ENCODE measurements at regions not wholly inside any gene's neighbourhood (a gene's known extent, or its start where the extent isn't known, plus 50 kb on each side); places are given as distances from the start of the nearest gene placed in this dataset.

DNA sequence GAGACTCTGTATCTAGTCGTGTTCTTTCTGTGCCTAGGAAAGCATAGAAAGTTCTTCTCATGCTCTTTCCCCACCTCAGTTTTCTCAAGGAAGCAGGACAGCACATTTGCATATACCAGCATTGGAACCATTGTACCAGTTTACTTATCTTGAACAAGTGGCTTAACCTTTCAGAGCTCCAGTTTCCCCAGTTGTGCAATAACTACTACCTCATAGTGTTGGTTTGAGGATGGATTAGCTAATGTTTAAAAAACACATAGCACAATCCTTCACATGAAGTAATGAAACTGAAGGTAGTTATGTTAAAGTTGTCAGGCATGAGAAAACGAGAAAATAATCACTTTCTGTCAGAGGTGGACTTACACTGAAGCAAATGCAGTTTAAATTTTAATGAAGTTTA lies 92.2 kb upstream of the H2AZ1 start:
- H3K4me3 ChIP-seq, result no peak overlapping the region
- intact Hi-C loops (cut with DNase I), result no loop called here
- H3K36me3 ChIP-seq (replicated peaks in 1 of 2; ENCODE audit: insufficient read depth in 1 of 2, low read depth in 2 of 2), result no peaks in the 10 kb centered on the region
- 38 to 47% methylated on average over 2 of the region's 2 CpGs for WGBS, 2 donors
- DNase-seq (no peak), ATAC-seq (no peak)
- H3K4me1 ChIP-seq, result no peaks in the 10 kb centered on the region
- H3K9me3 ChIP-seq, result no peaks in the 10 kb centered on the region
- TF ChIP-seq, protein P1, sequence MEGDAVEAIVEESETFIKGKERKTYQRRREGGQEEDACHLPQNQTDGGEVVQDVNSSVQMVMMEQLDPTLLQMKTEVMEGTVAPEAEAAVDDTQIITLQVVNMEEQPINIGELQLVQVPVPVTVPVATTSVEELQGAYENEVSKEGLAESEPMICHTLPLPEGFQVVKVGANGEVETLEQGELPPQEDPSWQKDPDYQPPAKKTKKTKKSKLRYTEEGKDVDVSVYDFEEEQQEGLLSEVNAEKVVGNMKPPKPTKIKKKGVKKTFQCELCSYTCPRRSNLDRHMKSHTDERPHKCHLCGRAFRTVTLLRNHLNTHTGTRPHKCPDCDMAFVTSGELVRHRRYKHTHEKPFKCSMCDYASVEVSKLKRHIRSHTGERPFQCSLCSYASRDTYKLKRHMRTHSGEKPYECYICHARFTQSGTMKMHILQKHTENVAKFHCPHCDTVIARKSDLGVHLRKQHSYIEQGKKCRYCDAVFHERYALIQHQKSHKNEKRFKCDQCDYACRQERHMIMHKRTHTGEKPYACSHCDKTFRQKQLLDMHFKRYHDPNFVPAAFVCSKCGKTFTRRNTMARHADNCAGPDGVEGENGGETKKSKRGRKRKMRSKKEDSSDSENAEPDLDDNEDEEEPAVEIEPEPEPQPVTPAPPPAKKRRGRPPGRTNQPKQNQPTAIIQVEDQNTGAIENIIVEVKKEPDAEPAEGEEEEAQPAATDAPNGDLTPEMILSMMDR (IDR thresholded peaks at IDR 0.05), result no peak
- H3K27me3 ChIP-seq, result no peaks in the 10 kb centered on the region
- no peak overlapping the region for H3K27ac ChIP-seq

DNA sequence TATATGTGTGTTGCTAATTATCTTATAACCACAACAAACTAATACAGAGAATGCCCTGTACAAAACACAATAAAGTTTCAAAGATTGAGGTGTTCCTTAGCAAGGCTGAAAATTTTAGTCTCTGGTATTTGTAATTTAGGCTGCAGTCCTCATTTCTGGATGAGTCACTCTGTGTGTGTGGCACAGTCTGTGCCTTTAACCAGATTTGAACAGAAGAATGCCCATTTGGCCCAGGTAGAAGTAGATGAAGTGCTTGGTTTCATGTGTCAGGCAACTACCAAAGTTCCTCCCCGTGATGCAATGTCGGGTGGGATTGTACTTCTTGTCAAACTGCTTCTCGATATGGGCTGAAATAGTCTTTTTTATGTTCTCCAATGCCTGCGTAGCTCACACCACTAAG lies 91.6 kb upstream of the H2AZ1 start:
- Histone ChIP-seq H3K4me3 (no peak overlapping the region), H3K36me3 (replicated peaks in 1 of 2; ENCODE audit: insufficient read depth in 1 of 2, low read depth in 2 of 2) (no peaks in the 10 kb centered on the region), H3K9me3 (no peaks in the 10 kb centered on the region), H3K27ac (no peak overlapping the region), H3K27me3 (no peaks in the 10 kb centered on the region), H3K4me1 (no peaks in the 10 kb centered on the region)
- intact Hi-C loops (cut with DNase I), result no loop called here
- DNase-seq (no peak), ATAC-seq (no peak)
- WGBS, 2 donors, result 75 to 81% methylated on average over 4 of the region's 4 CpGs
- no peak for TF ChIP-seq POLR2A (IDR thresholded peaks at IDR 0.05)
- TF ChIP-seq, protein P1 (IDR thresholded peaks at IDR 0.05), result no peak

DNA sequence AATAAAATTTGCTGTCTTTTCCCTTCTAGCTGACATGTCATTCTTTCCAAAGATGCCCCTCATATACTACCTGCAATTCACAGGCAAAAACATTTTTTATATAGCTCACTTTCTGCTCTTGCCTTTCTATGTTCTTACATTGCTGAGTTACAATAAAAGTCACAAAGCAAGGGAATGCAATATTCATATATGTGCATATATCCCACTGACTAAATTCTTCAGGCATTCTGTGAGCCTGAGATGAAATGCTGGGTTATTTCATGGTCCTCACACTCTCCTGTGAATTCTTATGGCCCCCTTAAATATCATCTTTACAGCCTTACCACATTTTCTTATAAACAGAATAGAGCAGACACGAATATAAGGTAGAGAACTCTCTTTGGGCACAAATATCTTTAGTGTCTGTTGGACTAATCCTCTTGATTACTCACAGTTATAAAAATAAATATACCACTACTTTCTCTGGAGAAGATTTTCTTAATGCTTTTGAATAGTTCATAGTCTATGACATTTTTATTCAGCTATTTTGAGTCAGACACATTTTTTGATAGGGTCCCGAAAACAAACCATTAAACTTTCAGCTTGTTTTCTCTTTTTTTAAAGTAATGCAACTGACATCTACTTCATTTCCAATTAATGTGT lies 84.1 kb upstream of the H2AZ1 start:
- Histone ChIP-seq H3K27ac (no peak overlapping the region), H3K4me3 (no peak overlapping the region), H3K27me3 (no peaks in the 10 kb centered on the region), H3K4me1 (no peaks in the 10 kb centered on the region), H3K9me3 (no peaks in the 10 kb centered on the region), H3K36me3 (replicated peaks in 1 of 2; ENCODE audit: insufficient read depth in 1 of 2, low read depth in 2 of 2) (no peaks in the 10 kb centered on the region)
- ATAC-seq (no peak), DNase-seq (no peak)
- WGBS, 2 donors, result 67 to 69% methylated on average over 2 of the region's 2 CpGs
- TF ChIP-seq, protein P1 (IDR thresholded peaks at IDR 0.05), result no peak
- no peak for TF ChIP-seq POLR2A (IDR thresholded peaks at IDR 0.05)
- intact Hi-C loops (cut with DNase I), result no loop called here

DNA sequence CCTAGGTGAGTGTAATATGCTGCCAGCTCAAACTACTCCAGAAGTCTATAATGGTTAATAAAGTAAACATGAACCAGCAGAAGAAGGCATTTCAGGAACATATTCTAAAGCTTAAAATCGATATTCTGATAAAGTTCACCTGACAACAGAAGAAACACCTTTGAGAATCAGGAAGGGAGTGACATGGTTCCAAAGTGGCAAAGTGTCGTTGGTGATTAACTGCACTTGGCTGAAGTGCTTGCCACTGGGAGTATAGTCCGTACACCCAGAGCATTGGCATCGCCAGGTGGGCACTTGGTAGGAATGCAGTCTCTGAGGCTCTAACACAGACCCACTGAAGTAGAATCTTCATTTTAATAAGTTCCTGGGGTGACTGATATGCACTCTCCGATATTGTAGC lies 76.0 kb upstream of the H2AZ1 start:
- intact Hi-C loops (cut with DNase I), result no loop called here
- ATAC-seq (no peak), DNase-seq (no peak)
- WGBS, 2 donors, result 41 to 55% methylated on average over 5 of the region's 5 CpGs
- Histone ChIP-seq H3K36me3 (replicated peaks in 1 of 2; ENCODE audit: insufficient read depth in 1 of 2, low read depth in 2 of 2) (no peaks in the 10 kb centered on the region), H3K27me3 (no peaks in the 10 kb centered on the region), H3K4me1 (no peaks in the 10 kb centered on the region), H3K27ac (no peak overlapping the region), H3K4me3 (no peak overlapping the region), H3K9me3 (no peaks in the 10 kb centered on the region)
- TF ChIP-seq, protein P1 (IDR thresholded peaks at IDR 0.05), result no peak
- TF ChIP-seq POLR2A (IDR thresholded peaks at IDR 0.05), result no peak

DNA sequence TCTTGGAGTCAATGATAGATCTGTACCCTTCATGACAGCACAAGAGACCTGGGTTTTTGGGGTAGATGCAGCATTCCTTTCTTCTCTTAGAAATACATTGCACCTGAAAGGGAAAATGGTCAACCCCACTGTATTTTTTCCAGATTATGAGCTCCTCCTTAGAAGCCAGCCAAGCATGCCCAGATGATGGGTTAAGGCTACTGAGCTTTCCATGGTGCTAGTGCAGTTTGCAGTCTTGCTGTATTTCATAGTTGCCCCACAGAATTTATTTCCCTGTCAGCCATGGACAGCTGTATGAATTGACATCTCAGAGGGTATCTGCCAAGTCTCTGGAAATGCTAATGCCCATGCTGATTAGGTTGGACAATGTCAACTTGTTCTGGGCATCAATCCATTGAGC lies 73.7 kb upstream of the H2AZ1 start:
- Histone ChIP-seq H3K9me3 (no peaks in the 10 kb centered on the region), H3K36me3 (replicated peaks in 1 of 2; ENCODE audit: insufficient read depth in 1 of 2, low read depth in 2 of 2) (no peaks in the 10 kb centered on the region), H3K27ac (no peak overlapping the region), H3K4me1 (no peaks in the 10 kb centered on the region), H3K4me3 (no peak overlapping the region), H3K27me3 (no peaks in the 10 kb centered on the region)
- no peak for DNase-seq
- intact Hi-C loops (cut with DNase I), result no loop called here
- no peak for ATAC-seq
- TF ChIP-seq, protein P1 (IDR thresholded peaks at IDR 0.05), result no peak
- no peak for TF ChIP-seq POLR2A (IDR thresholded peaks at IDR 0.05)

All from body of pancreas (tissue), 4 donors.